ENCODE measurements at regions not wholly inside any gene's neighbourhood (a gene's known extent, or its start where the extent isn't known, plus 50 kb on each side); places are given as distances from the start of the nearest gene placed in this dataset.

GRCh38 chr9:106583751-106584150 lies 279.2 kb upstream of the ZNF462 start:
- Histone ChIP-seq H3K36me3 (ENCODE audit: control insufficient read depth, insufficient read depth, low read length) (no peaks in the 10 kb centered on the region), H3K27me3 (ENCODE audit: control insufficient read depth, insufficient read depth, low read length) (no peaks in the 10 kb centered on the region), H3K4me1 (ENCODE audit: control insufficient read depth, insufficient read depth, low read length) (peaks cover 7% of the 10 kb centered on the region), H3K4me3 (ENCODE audit: low read depth, low read length) (no peak overlapping the region), H3K9me3 (ENCODE audit: control insufficient read depth, insufficient read depth, low read length) (no peaks in the 10 kb centered on the region), H3K27ac (ENCODE audit: low read depth, low read length) (no peak overlapping the region)
- DNase-seq (ENCODE audit: low read depth in 4 of 6, low spot score in 6 of 6): peak in 2 of 6 donors; percentile 8 to 39

DNA sequence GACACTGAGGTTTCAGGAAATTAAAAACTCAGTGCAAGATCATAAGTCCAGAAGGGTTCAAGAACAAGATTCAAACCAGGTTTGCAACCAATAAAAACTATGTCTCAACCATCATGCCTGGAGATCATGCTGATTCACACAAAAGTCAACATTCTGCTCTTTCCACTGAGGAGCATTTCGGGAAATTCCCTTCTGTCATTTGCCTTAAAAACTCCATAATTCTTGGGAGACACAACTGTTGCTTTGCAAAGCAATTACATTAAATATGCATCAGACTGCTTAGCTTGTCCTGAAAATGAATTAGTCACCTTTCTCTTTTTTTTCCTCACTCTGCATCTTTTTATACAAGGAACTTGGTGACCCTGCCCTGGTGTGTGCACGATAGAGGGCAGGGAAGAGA lies 275.9 kb upstream of the ZNF462 start:
- H3K9me3 ChIP-seq (ENCODE audit: control insufficient read depth, insufficient read depth, low read length): no peaks in the 10 kb centered on the region
- no peak overlapping the region for H3K4me3 ChIP-seq (ENCODE audit: low read depth, low read length)
- no peak overlapping the region for H3K27ac ChIP-seq (ENCODE audit: low read depth, low read length)
- H3K27me3 ChIP-seq (ENCODE audit: control insufficient read depth, insufficient read depth, low read length): no peaks in the 10 kb centered on the region
- peaks cover 7% of the 10 kb centered on the region for H3K4me1 ChIP-seq (ENCODE audit: control insufficient read depth, insufficient read depth, low read length)
- H3K36me3 ChIP-seq (ENCODE audit: control insufficient read depth, insufficient read depth, low read length): no peaks in the 10 kb centered on the region
- no peak for DNase-seq (ENCODE audit: low read depth in 4 of 6, low spot score in 6 of 6)
- WGBS (ENCODE audit: insufficient coverage): 100% methylated on average over 1 of the region's 2 CpGs

DNA sequence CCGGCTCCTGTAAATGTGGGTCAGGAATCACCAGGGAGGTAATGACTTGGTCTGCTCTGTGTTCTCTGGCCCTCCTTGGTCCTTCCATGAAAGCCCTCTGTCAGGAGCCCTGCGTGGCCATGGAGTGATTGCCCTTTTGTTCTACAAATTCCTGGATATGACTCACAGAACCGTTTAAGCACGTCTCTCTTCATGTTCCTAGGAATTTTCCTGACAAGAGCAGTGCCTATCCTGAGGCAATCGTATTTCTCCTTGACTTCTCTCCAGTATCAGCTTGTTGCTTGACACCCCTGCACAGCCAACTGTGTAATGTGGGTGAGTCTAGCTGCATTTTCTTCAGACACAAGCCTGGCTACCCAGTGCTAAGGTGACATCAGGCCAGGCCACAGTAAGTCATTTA lies 274.3 kb upstream of the ZNF462 start:
- WGBS (ENCODE audit: insufficient coverage): 29% methylated on average over 4 of the region's 5 CpGs
- DNase-seq (ENCODE audit: low read depth in 4 of 6, low spot score in 6 of 6): peak in 1 of 6 donors; percentile 26
- H3K36me3 ChIP-seq (ENCODE audit: control insufficient read depth, insufficient read depth, low read length): no peaks in the 10 kb centered on the region
- H3K4me3 ChIP-seq (ENCODE audit: low read depth, low read length): no peak overlapping the region
- no peaks in the 10 kb centered on the region for H3K27me3 ChIP-seq (ENCODE audit: control insufficient read depth, insufficient read depth, low read length)
- no peaks in the 10 kb centered on the region for H3K9me3 ChIP-seq (ENCODE audit: control insufficient read depth, insufficient read depth, low read length)
- no peak overlapping the region for H3K27ac ChIP-seq (ENCODE audit: low read depth, low read length)
- H3K4me1 ChIP-seq (ENCODE audit: control insufficient read depth, insufficient read depth, low read length): peaks cover 3% of the 10 kb centered on the region

DNA sequence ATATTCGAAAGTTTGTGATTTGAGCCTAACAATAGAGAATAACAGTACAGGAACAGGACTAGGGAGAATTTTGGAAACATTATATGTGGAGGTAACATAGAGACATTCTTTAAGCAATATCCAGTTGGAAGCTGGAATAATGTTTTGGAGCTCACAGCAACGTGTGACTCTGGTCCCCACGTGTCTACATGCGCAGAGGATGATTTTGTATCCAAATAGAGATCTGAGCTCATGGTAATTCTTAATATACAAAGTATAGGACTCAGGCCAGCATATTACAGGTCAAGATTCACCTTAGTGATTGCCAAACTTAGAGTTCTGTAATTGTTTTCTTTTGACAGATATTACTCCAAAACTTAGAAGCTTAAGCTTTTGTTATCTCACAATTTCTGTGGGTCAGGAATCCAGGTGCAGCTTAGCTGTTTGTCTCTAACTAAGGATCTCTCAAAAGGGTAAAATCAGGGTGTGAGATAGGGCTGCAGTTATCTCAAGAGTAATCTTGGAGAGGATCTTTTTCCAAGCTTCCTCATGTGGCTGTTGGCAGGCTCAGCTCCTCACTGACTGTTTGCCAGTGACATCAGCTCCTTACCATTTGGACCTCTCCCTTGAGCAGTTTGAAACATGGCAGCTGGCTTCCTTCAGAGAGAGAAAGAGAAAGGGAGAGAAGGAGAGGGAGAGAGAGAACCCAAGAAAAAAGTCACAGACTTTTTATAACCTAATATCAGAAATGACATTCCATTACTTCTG lies 272.0 kb upstream of the ZNF462 start:
- no peak for DNase-seq (ENCODE audit: low read depth in 4 of 6, low spot score in 6 of 6)
- Histone ChIP-seq H3K4me1 (ENCODE audit: control insufficient read depth, insufficient read depth, low read length) (no peaks in the 10 kb centered on the region), H3K4me3 (ENCODE audit: low read depth, low read length) (no peak overlapping the region), H3K36me3 (ENCODE audit: control insufficient read depth, insufficient read depth, low read length) (no peaks in the 10 kb centered on the region), H3K9me3 (ENCODE audit: control insufficient read depth, insufficient read depth, low read length) (no peaks in the 10 kb centered on the region), H3K27ac (ENCODE audit: low read depth, low read length) (no peak overlapping the region), H3K27me3 (ENCODE audit: control insufficient read depth, insufficient read depth, low read length) (no peaks in the 10 kb centered on the region)
- WGBS (ENCODE audit: insufficient coverage): 100% methylated on average over 4 of the region's 4 CpGs

GRCh38 chr9:106593201-106593600 lies 269.8 kb upstream of the ZNF462 start:
- Histone ChIP-seq H3K9me3 (ENCODE audit: control insufficient read depth, insufficient read depth, low read length) (no peaks in the 10 kb centered on the region), H3K27ac (ENCODE audit: low read depth, low read length) (no peak overlapping the region), H3K4me1 (ENCODE audit: control insufficient read depth, insufficient read depth, low read length) (no peaks in the 10 kb centered on the region), H3K36me3 (ENCODE audit: control insufficient read depth, insufficient read depth, low read length) (no peaks in the 10 kb centered on the region), H3K4me3 (ENCODE audit: low read depth, low read length) (no peak overlapping the region), H3K27me3 (ENCODE audit: control insufficient read depth, insufficient read depth, low read length) (no peaks in the 10 kb centered on the region)
- DNase-seq (ENCODE audit: low read depth in 4 of 6, low spot score in 6 of 6): no peak
- WGBS (ENCODE audit: insufficient coverage): 87% methylated on average over 5 of the region's 7 CpGs

- Histone ChIP-seq H3K27me3 (ENCODE audit: control insufficient read depth, insufficient read depth, low read length) (no peaks in the 10 kb centered on the region), H3K27ac (ENCODE audit: low read depth, low read length) (no peak overlapping the region), H3K9me3 (ENCODE audit: control insufficient read depth, insufficient read depth, low read length) (no peaks in the 10 kb centered on the region), H3K36me3 (ENCODE audit: control insufficient read depth, insufficient read depth, low read length) (no peaks in the 10 kb centered on the region), H3K4me1 (ENCODE audit: control insufficient read depth, insufficient read depth, low read length) (peaks cover 5% of the 10 kb centered on the region), H3K4me3 (ENCODE audit: low read depth, low read length) (no peak overlapping the region)
- 89% methylated on average over 4 of the region's 4 CpGs for WGBS (ENCODE audit: insufficient coverage)
- DNase-seq (ENCODE audit: low read depth in 4 of 6, low spot score in 6 of 6): no peak
These were observed 266.0 kb upstream of the ZNF462 start for GRCh38 chr9:106596984-106597383.

- H3K9me3 ChIP-seq (ENCODE audit: control insufficient read depth, insufficient read depth, low read length): no peaks in the 10 kb centered on the region
- peaks cover 5% of the 10 kb centered on the region for H3K4me1 ChIP-seq (ENCODE audit: control insufficient read depth, insufficient read depth, low read length)
- H3K27ac ChIP-seq (ENCODE audit: low read depth, low read length): no peak overlapping the region
- H3K27me3 ChIP-seq (ENCODE audit: control insufficient read depth, insufficient read depth, low read length): no peaks in the 10 kb centered on the region
- no peak overlapping the region for H3K4me3 ChIP-seq (ENCODE audit: low read depth, low read length)
- WGBS (ENCODE audit: insufficient coverage): 43% methylated on average over 2 of the region's 4 CpGs
- no peaks in the 10 kb centered on the region for H3K36me3 ChIP-seq (ENCODE audit: control insufficient read depth, insufficient read depth, low read length)
- peak in 5 of 6 donors; percentile 57 to 86 (median 71) for DNase-seq (ENCODE audit: low read depth in 4 of 6, low spot score in 6 of 6)
These were observed 261.9 kb upstream of the ZNF462 start for GRCh38 chr9:106600955-106601560.

GRCh38 chr9:106602344-106602743 lies 260.6 kb upstream of the ZNF462 start:
- no peak for DNase-seq (ENCODE audit: low read depth in 4 of 6, low spot score in 6 of 6)
- Histone ChIP-seq H3K4me3 (ENCODE audit: low read depth, low read length) (no peak overlapping the region), H3K27ac (ENCODE audit: low read depth, low read length) (no peak overlapping the region), H3K4me1 (ENCODE audit: control insufficient read depth, insufficient read depth, low read length) (peaks cover 5% of the 10 kb centered on the region), H3K9me3 (ENCODE audit: control insufficient read depth, insufficient read depth, low read length) (no peaks in the 10 kb centered on the region), H3K36me3 (ENCODE audit: control insufficient read depth, insufficient read depth, low read length) (no peaks in the 10 kb centered on the region), H3K27me3 (ENCODE audit: control insufficient read depth, insufficient read depth, low read length) (no peaks in the 10 kb centered on the region)
- WGBS (ENCODE audit: insufficient coverage): no CpG with 5 or more reads among the region's 1 CpG

DNA sequence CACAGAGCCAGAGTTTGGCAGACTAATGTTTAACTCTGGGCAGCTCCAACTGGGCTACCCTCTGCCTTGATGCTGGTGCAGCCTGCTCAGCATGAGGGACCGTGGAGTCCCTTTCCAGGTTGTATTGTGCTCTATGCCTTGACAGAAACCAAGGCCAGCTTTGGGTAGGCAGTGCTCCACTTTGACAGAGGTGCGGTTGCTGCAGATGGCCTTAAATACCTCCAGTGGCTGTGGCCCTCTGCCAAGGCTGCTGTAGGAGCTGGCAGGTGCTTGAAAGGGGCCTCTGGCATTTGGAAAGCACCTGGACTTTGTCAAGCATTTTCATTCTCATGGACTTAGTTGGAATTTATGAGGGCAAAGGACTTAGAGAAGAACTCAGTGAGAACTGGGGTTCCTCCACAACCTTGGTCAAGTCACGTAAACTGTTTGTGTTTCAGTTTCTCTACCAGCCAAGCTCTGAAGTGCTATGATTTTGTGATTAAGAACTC lies 249.7 kb upstream of the ZNF462 start:
- no peaks in the 10 kb centered on the region for H3K36me3 ChIP-seq (ENCODE audit: control insufficient read depth, insufficient read depth, low read length)
- H3K27ac ChIP-seq (ENCODE audit: low read depth, low read length): no peak overlapping the region
- 66% methylated on average over 3 of the region's 3 CpGs for WGBS (ENCODE audit: insufficient coverage)
- H3K9me3 ChIP-seq (ENCODE audit: control insufficient read depth, insufficient read depth, low read length): no peaks in the 10 kb centered on the region
- H3K4me3 ChIP-seq (ENCODE audit: low read depth, low read length): no peak overlapping the region
- no peaks in the 10 kb centered on the region for H3K27me3 ChIP-seq (ENCODE audit: control insufficient read depth, insufficient read depth, low read length)
- peak in 1 of 6 donors; percentile 32 for DNase-seq (ENCODE audit: low read depth in 4 of 6, low spot score in 6 of 6)
- H3K4me1 ChIP-seq (ENCODE audit: control insufficient read depth, insufficient read depth, low read length): peaks cover 6% of the 10 kb centered on the region

All from spinal cord (tissue), 9 donors.